B cell (primary cell): ENCODE measurements at regions not wholly inside any gene's neighbourhood (a gene's known extent, or its start where the extent isn't known, plus 50 kb on each side); places are given as distances from the start of the nearest gene placed in this dataset.

Source experiments
- ATAC-seq: fragments of 200-7000 bp; cut with Tn5 transposase; one replicate; pipeline ENCODE4 v1.10.0; 2021; ENCODE audit warnings: low read depth, mild to moderate bottlenecking, moderate number of reproducible peaks, moderate library complexity
- CTCF ChIA-PET: fragments of 350-600 bp; sonication (Branson Sonifier 250); formaldehyde crosslinking; loops from one replicate; lab custom pipeline; 2021; ENCODE audit warnings: antibody characterized with exemption, inconsistent platforms; lab: Charles Lee
- POLR2A ChIA-PET: fragments of 350-600 bp; sonication (Branson Sonifier 250); formaldehyde crosslinking; loops from one replicate; lab custom pipeline; 2021; ENCODE audit warnings: antibody characterized with exemption; lab: Charles Lee
- DNase-seq: peaks from one replicate; pipeline ENCODE4 v3.0.0; 2013
- H2AFZ ChIP-seq: 2 replicates; pipeline ENCODE4 v1.6.1; 2012; ENCODE audit warnings: mild to moderate bottlenecking, low read depth, low read length; ENCODE audit not compliant: insufficient read depth, poor library complexity, severe bottlenecking
- H3K27ac ChIP-seq, 2 donors: 1 replicate in 1 of 2; 2 replicates in 1 of 2; pipeline ENCODE4 v1.5.1; 2012 to 2013; ENCODE audit warnings: low read length in 2 of 2, mild to moderate bottlenecking in 2 of 2, moderate library complexity in 1 of 2
- H3K27me3 ChIP-seq, 4 experiments: fragments of 200-600 bp in 1 of 4; sonication (generic) in 1 of 4; replicated peaks in 1 of 4; 1 replicate in 2 of 4; 2 replicates in 2 of 4; pipeline versions ENCODE4 v1.6.1 to v1.7.0; 2013 to 2016; ENCODE audit warnings: low read length in 3 of 4, mild to moderate bottlenecking in 2 of 4, mixed read lengths in 1 of 4, moderate library complexity in 1 of 4; ENCODE audit not compliant: insufficient read depth in 4 of 4, control insufficient read depth in 3 of 4; ENCODE audit errors: control extremely low read depth in 1 of 4
- H3K36me3 ChIP-seq, 2 experiments: replicated peaks in 1 of 2; 1 replicate in 1 of 2; 2 replicates in 1 of 2; pipeline versions ENCODE4 v1.6.1 to v1.7.1; 2013; ENCODE audit warnings: low read length in 1 of 2; ENCODE audit not compliant: insufficient read depth in 2 of 2, control insufficient read depth in 1 of 2; ENCODE audit errors: control extremely low read depth in 1 of 2, extremely low read depth in 1 of 2
- H3K4me1 ChIP-seq, 2 donors: fragments of 200-600 bp in 1 of 2; sonication (generic) in 1 of 2; 1 replicate in 1 of 2; 2 replicates in 1 of 2; pipeline versions ENCODE4 v1.5.1 to v1.6.1; 2013 to 2017; ENCODE audit warnings: low read length in 2 of 2; ENCODE audit not compliant: control insufficient read depth in 2 of 2, insufficient read depth in 2 of 2
- H3K4me2 ChIP-seq: replicated peaks from 2 replicates; pipeline ENCODE3; 2012; ENCODE audit warnings: mild to moderate bottlenecking, low read depth, low read length; ENCODE audit not compliant: poor library complexity, severe bottlenecking
- H3K4me3 ChIP-seq, 5 experiments: fragments of 200-600 bp in 1 of 5; sonication (generic) in 1 of 5; 1 replicate in 3 of 5; 2 replicates in 2 of 5; pipeline versions ENCODE4 v1.5.1 to v1.7.0; 2011 to 2016; ENCODE audit warnings: low read length in 4 of 5, mild to moderate bottlenecking in 4 of 5, low read depth in 2 of 5, control low read depth in 1 of 5, moderate library complexity in 1 of 5; ENCODE audit not compliant: insufficient read depth in 1 of 5; ENCODE audit errors: control extremely low read depth in 1 of 5, extremely low read depth in 1 of 5
- H3K79me2 ChIP-seq: fragments of 200-600 bp; sonication (generic); one replicate; pipeline ENCODE4 v1.6.0; 2016; ENCODE audit warnings: low read length; ENCODE audit not compliant: control insufficient read depth, insufficient read depth
- H3K9ac ChIP-seq: fragments of 200-600 bp; sonication (generic); 2 replicates; pipeline ENCODE4 v1.6.1; 2017; ENCODE audit warnings: mild to moderate bottlenecking, low read length, moderate library complexity
- H3K9me3 ChIP-seq, 3 donors: one replicate each; pipeline versions ENCODE4 v1.6.1 to v1.7.1; 2013; ENCODE audit warnings: low read length in 2 of 3; ENCODE audit not compliant: control insufficient read depth in 2 of 3, insufficient read depth in 1 of 3; ENCODE audit errors: control extremely low read depth in 1 of 3
- H4K20me1 ChIP-seq: 2 replicates; pipeline ENCODE4 v1.6.0; 2012; ENCODE audit warnings: mild to moderate bottlenecking, low read length; ENCODE audit not compliant: insufficient read depth, control insufficient read depth, poor library complexity, severe bottlenecking
- H3K27ac Mint-ChIP-seq: one replicate; pipeline ENCODE4 v1.8.0; 2021; ENCODE audit warnings: mixed read lengths
- H3K27me3 Mint-ChIP-seq: one replicate; pipeline ENCODE4 v1.8.0; 2021; ENCODE audit warnings: mixed read lengths
- H3K4me1 Mint-ChIP-seq: one replicate; pipeline ENCODE4 v1.8.0; 2021; ENCODE audit warnings: mixed read lengths
- H3K4me3 Mint-ChIP-seq: one replicate; pipeline ENCODE4 v1.8.0; 2021; ENCODE audit warnings: mixed read lengths
- H3K9me3 Mint-ChIP-seq: one replicate; pipeline ENCODE4 v1.8.0; 2022; ENCODE audit warnings: mixed read lengths; ENCODE audit not compliant: insufficient read depth
- CTCF ChIP-seq: fragments of 200-600 bp; IDR thresholded peaks from one replicate; pipeline ENCODE4 v1.8.0; 2022; ENCODE audit warnings: antibody characterized with exemption, mild to moderate bottlenecking
- EZH2 ChIP-seq: IDR thresholded peaks from 2 replicates; pipeline ENCODE4 v1.6.1; 2012; ENCODE audit warnings: borderline replicate concordance, low read depth, mild to moderate bottlenecking, moderate library complexity, low read length; ENCODE audit not compliant: insufficient read depth, poor library complexity, severe bottlenecking
- WGBS: methylation state at CpG from one replicate; pipeline ENCODE4 v1.1.5; 2013; ENCODE audit warnings: missing lambda C conversion rate; ENCODE audit not compliant: insufficient coverage; 5-methylcytosine and 5-hydroxymethylcytosine counted together
- intact Hi-C: fragments of 100-400 bp; cut with micrococcal nuclease; formaldehyde crosslinking; loops from one replicate; pipeline ENCODE4 v1.10.0; 2022

- Histone ChIP-seq H3K4me3 (no peak overlapping the region), H3K27ac (no peak overlapping the region), H3K27me3 (no peaks in the 10 kb centered on the region), H3K9me3 (no peaks in the 10 kb centered on the region), H3K4me2 (no peak overlapping the region), H3K79me2 (no peaks in the 10 kb centered on the region), H3K4me1 (no peaks in the 10 kb centered on the region), H3K9ac (no peak overlapping the region), H4K20me1 (no peaks in the 10 kb centered on the region), H3K36me3 (no peaks in the 10 kb centered on the region), H2AFZ (no peak overlapping the region)
- DNase-seq = no peak
- CTCF ChIA-PET = no interaction called here
- POLR2A ChIA-PET = no interaction called here
- Mint-ChIP-seq H3K27ac (no peak overlapping the region), H3K4me3 (no peak overlapping the region), H3K27me3 (peaks cover 7% of the 10 kb centered on the region), H3K4me1 (no peaks in the 10 kb centered on the region), H3K9me3 (no peaks in the 10 kb centered on the region)
- no peak for ATAC-seq
- 93% methylated on average over 6 of the region's 9 CpGs for WGBS
- TF ChIP-seq CTCF (no peak), EZH2 (no peak)
- intact Hi-C loops = no loop called here
These were observed 110.7 kb upstream of the C3orf80 start for GRCh38 chr3:160114355-160114995.

GRCh38 chr3:160115387-160115786 is 109.8 kb upstream of the C3orf80 start:
- Histone ChIP-seq H3K9me3 (no peaks in the 10 kb centered on the region), H3K27me3 (no peaks in the 10 kb centered on the region), H3K36me3 (no peaks in the 10 kb centered on the region), H3K27ac (no peak overlapping the region), H3K9ac (no peak overlapping the region), H2AFZ (no peak overlapping the region), H3K79me2 (no peaks in the 10 kb centered on the region), H3K4me2 (no peak overlapping the region), H4K20me1 (no peaks in the 10 kb centered on the region), H3K4me1 (no peaks in the 10 kb centered on the region), H3K4me3 (no peak overlapping the region)
- Mint-ChIP-seq H3K27ac (no peak overlapping the region), H3K9me3 (peaks cover under 1% of the 10 kb centered on the region), H3K4me3 (no peak overlapping the region), H3K27me3 (peaks cover 7% of the 10 kb centered on the region), H3K4me1 (no peaks in the 10 kb centered on the region)
- POLR2A ChIA-PET = no interaction called here
- TF ChIP-seq EZH2 (no peak), CTCF (no peak)
- DNase-seq = no peak
- intact Hi-C loops = no loop called here
- WGBS = 95% methylated on average over 2 of the region's 2 CpGs
- CTCF ChIA-PET = no interaction called here
- no peak for ATAC-seq
